ENCODE measurements at regions not wholly inside any gene's neighbourhood (a gene's known extent, or its start where the extent isn't known, plus 50 kb on each side); places are given as distances from the start of the nearest gene placed in this dataset.

- DNase-seq = no peak
- no peaks in the 10 kb centered on the region for H3K4me1 ChIP-seq (ENCODE audit: insufficient read depth, low read length)
- H3K9me3 ChIP-seq (ENCODE audit: low read length) = no peaks in the 10 kb centered on the region
- H2AFZ ChIP-seq (ENCODE audit: low read length) = no peak overlapping the region
- no peaks in the 10 kb centered on the region for H3K27me3 ChIP-seq (ENCODE audit: low read length)
- H3K4me3 ChIP-seq (ENCODE audit: low read length) = no peak overlapping the region
- CTCF ChIA-PET = no interaction called here
- intact Hi-C loops (cut with micrococcal nuclease) = loop anchor here (1.0 to 2.0 kb wide), 4 partner anchors 153 to 607 kb away; no protein-coding TSS in a partner anchor
- no peaks in the 10 kb centered on the region for H3K79me2 ChIP-seq (ENCODE audit: low read length)
- no peak for ATAC-seq
- POLR2A ChIA-PET (ENCODE audit: unreplicated experiment) = no interaction called here
- H4K20me1 ChIP-seq (ENCODE audit: low read length) = no peaks in the 10 kb centered on the region
- no peaks in the 10 kb centered on the region for H3F3A ChIP-seq (ENCODE audit: low read length, unreplicated experiment)
- H3K4me2 ChIP-seq (ENCODE audit: low read length) = no peak overlapping the region
- H3K9ac ChIP-seq (ENCODE audit: low read length) = no peak overlapping the region
- no TSS peak for BruUV-seq (replicated peaks)
- H3K9me2 ChIP-seq (replicated peaks; ENCODE audit: low read length) = no peaks in the 10 kb centered on the region
- no peak overlapping the region for H3K27ac ChIP-seq (ENCODE audit: low read length)
- no peaks in the 10 kb centered on the region for H3K36me3 ChIP-seq (ENCODE audit: low read depth, low read length)
- TF ChIP-seq EZH2 (IDR thresholded peaks at IDR 0.05; ENCODE audit: low read length, unreplicated experiment) = no peak
- TF ChIP-seq EZH2phosphoT487 (IDR thresholded peaks at IDR 0.05; ENCODE audit: borderline replicate concordance, low read length) = no peak
- TF ChIP-seq CTCF (conservative IDR thresholded peaks at IDR 0.05; ENCODE audit: low read depth, low read length) = no peak
These were observed 647.1 kb downstream of the DACH1 start for GRCh38 chr13:71219698-71220415.

- Histone ChIP-seq H3K9me3 (ENCODE audit: low read length) (no peaks in the 10 kb centered on the region), H3K4me3 (ENCODE audit: low read length) (no peak overlapping the region), H3K27me3 (ENCODE audit: low read length) (no peaks in the 10 kb centered on the region), H3K79me2 (ENCODE audit: low read length) (no peaks in the 10 kb centered on the region), H3K36me3 (ENCODE audit: low read depth, low read length) (no peaks in the 10 kb centered on the region), H3K4me1 (ENCODE audit: insufficient read depth, low read length) (no peaks in the 10 kb centered on the region), H3K4me2 (ENCODE audit: low read length) (no peak overlapping the region), H3K27ac (ENCODE audit: low read length) (no peak overlapping the region), H3K9me2 (replicated peaks; ENCODE audit: low read length) (no peaks in the 10 kb centered on the region), H2AFZ (ENCODE audit: low read length) (no peak overlapping the region), H4K20me1 (ENCODE audit: low read length) (no peaks in the 10 kb centered on the region), H3K9ac (ENCODE audit: low read length) (no peak overlapping the region), H3F3A (ENCODE audit: low read length, unreplicated experiment) (no peaks in the 10 kb centered on the region)
- ChIA-PET CTCF (no interaction called here), POLR2A (ENCODE audit: unreplicated experiment) (no interaction called here)
- ATAC-seq (peak; percentile 91), DNase-seq (peak; percentile 48)
- BruUV-seq (replicated peaks) = no TSS peak
- intact Hi-C loops (cut with micrococcal nuclease) = loop anchor here (1.0 to 2.0 kb wide), 4 partner anchors 152 to 606 kb away; no protein-coding TSS in a partner anchor
- TF ChIP-seq EZH2phosphoT487 (IDR thresholded peaks at IDR 0.05; ENCODE audit: borderline replicate concordance, low read length) (no peak), EZH2 (IDR thresholded peaks at IDR 0.05; ENCODE audit: low read length, unreplicated experiment) (no peak), CTCF (conservative IDR thresholded peaks at IDR 0.05; ENCODE audit: low read depth, low read length) (peak; percentile 47)
These were observed 648.0 kb downstream of the DACH1 start for GRCh38 chr13:71218960-71219359.

- Histone ChIP-seq H3K4me3 (ENCODE audit: low read length) (no peak overlapping the region), H2AFZ (ENCODE audit: low read length) (no peak overlapping the region), H3K9ac (ENCODE audit: low read length) (no peak overlapping the region), H3K27ac (ENCODE audit: low read length) (no peak overlapping the region), H3K9me2 (replicated peaks; ENCODE audit: low read length) (no peaks in the 10 kb centered on the region), H3K4me1 (ENCODE audit: insufficient read depth, low read length) (no peaks in the 10 kb centered on the region), H3F3A (ENCODE audit: low read length, unreplicated experiment) (no peaks in the 10 kb centered on the region), H3K4me2 (ENCODE audit: low read length) (no peak overlapping the region), H3K9me3 (ENCODE audit: low read length) (no peaks in the 10 kb centered on the region), H3K36me3 (ENCODE audit: low read depth, low read length) (no peaks in the 10 kb centered on the region), H4K20me1 (ENCODE audit: low read length) (no peaks in the 10 kb centered on the region), H3K79me2 (ENCODE audit: low read length) (no peaks in the 10 kb centered on the region), H3K27me3 (ENCODE audit: low read length) (no peaks in the 10 kb centered on the region)
- no peak for ATAC-seq
- DNase-seq = no peak
- no TSS peak for BruUV-seq (replicated peaks)
- ChIA-PET POLR2A (ENCODE audit: unreplicated experiment) (no interaction called here), CTCF (no interaction called here)
- no peak for TF ChIP-seq EZH2 (IDR thresholded peaks at IDR 0.05; ENCODE audit: low read length, unreplicated experiment)
- intact Hi-C loops (cut with micrococcal nuclease) = loop anchor here (2.0 kb wide), 1 partner anchor 151 kb away; no protein-coding TSS in a partner anchor
These were observed 649.2 kb downstream of the DACH1 start for GRCh38 chr13:71217827-71218226.
